ENCODE measurements at regions not wholly inside any gene's neighbourhood (a gene's known extent, or its start where the extent isn't known, plus 50 kb on each side); places are given as distances from the start of the nearest gene placed in this dataset.
"Not testable (repeated sequence)": the region's sequence is repeated elsewhere in the genome, so short reads cannot be mapped to it uniquely, and the experiment has no call there.

GRCh38 chr11:37929100-37929653 lies 1331.1 kb upstream of the RAG2 start:
- Histone ChIP-seq H3K36me3 (no peaks in the 10 kb centered on the region), H3K4me1 (replicated peaks) (no peaks in the 10 kb centered on the region), H3K27me3 (replicated peaks) (no peaks in the 10 kb centered on the region), H3K9me3 (replicated peaks) (no peaks in the 10 kb centered on the region), H3K4me3 (no peak overlapping the region), H3K27ac (no peak overlapping the region)
- DNase-seq (ENCODE audit: low read depth in 1 of 2, low spot score in 2 of 2), result no peak

- no peaks in the 10 kb centered on the region for H3K36me3 ChIP-seq
- no peak for DNase-seq (ENCODE audit: low read depth in 1 of 2, low spot score in 2 of 2)
- no peaks in the 10 kb centered on the region for H3K9me3 ChIP-seq (replicated peaks)
- no peaks in the 10 kb centered on the region for H3K27me3 ChIP-seq (replicated peaks)
- no peak overlapping the region for H3K27ac ChIP-seq
- H3K4me1 ChIP-seq (replicated peaks), result no peaks in the 10 kb centered on the region
- no peak overlapping the region for H3K4me3 ChIP-seq
These were observed 1328.7 kb upstream of the RAG2 start for GRCh38 chr11:37926772-37927171.

GRCh38 chr11:37916331-37916730 lies 1318.3 kb upstream of the RAG2 start:
- H3K4me1 ChIP-seq (replicated peaks), result no peaks in the 10 kb centered on the region
- no peak for DNase-seq (ENCODE audit: low read depth in 1 of 2, low spot score in 2 of 2)

GRCh38 chr11:37914859-37915258 lies 1316.8 kb upstream of the RAG2 start:
- Histone ChIP-seq H3K27ac (no peak overlapping the region), H3K36me3 (no peaks in the 10 kb centered on the region), H3K4me3 (no peak overlapping the region), H3K9me3 (replicated peaks) (no peaks in the 10 kb centered on the region), H3K4me1 (replicated peaks) (no peaks in the 10 kb centered on the region), H3K27me3 (replicated peaks) (no peaks in the 10 kb centered on the region)
- no peak for DNase-seq (ENCODE audit: low read depth in 1 of 2, low spot score in 2 of 2)

More at GRCh38 chr11:37916331-37916730, 1318.3 kb upstream of the RAG2 start:
- H3K27me3 ChIP-seq (replicated peaks), result no peaks in the 10 kb centered on the region
- no peak overlapping the region for H3K27ac ChIP-seq
- no peaks in the 10 kb centered on the region for H3K36me3 ChIP-seq
- no peak overlapping the region for H3K4me3 ChIP-seq
- no peaks in the 10 kb centered on the region for H3K9me3 ChIP-seq (replicated peaks)

- 0 out of 2 replicates have a peak, but pooled peaks cover 3% of the 10 kb centered on the region for H3K9me3 ChIP-seq (replicated peaks)
- no peaks in the 10 kb centered on the region for H3K4me1 ChIP-seq (replicated peaks)
- no peaks in the 10 kb centered on the region for H3K27me3 ChIP-seq (replicated peaks)
- no peak overlapping the region for H3K27ac ChIP-seq
- H3K4me3 ChIP-seq, result no peak overlapping the region
- H3K36me3 ChIP-seq, result no peaks in the 10 kb centered on the region
- DNase-seq (ENCODE audit: low read depth in 1 of 2, low spot score in 2 of 2), result no peak
These were observed 1310.1 kb upstream of the RAG2 start for GRCh38 chr11:37908219-37908548.

- no peaks in the 10 kb centered on the region for H3K4me1 ChIP-seq (replicated peaks)
- no peak overlapping the region for H3K4me3 ChIP-seq
- DNase-seq (ENCODE audit: low read depth in 1 of 2, low spot score in 2 of 2), result no peak
- no peak overlapping the region for H3K27ac ChIP-seq
- H3K36me3 ChIP-seq, result no peaks in the 10 kb centered on the region
- 0 out of 2 replicates have a peak, but pooled peaks cover 3% of the 10 kb centered on the region for H3K9me3 ChIP-seq (replicated peaks)
- H3K27me3 ChIP-seq (replicated peaks), result no peaks in the 10 kb centered on the region
These were observed 1309.6 kb upstream of the RAG2 start for GRCh38 chr11:37907436-37908218.

- no peaks in the 10 kb centered on the region for H3K27me3 ChIP-seq (replicated peaks)
- DNase-seq (ENCODE audit: low read depth in 1 of 2, low spot score in 2 of 2), result no peak
- no peak overlapping the region for H3K4me3 ChIP-seq
These were observed 1307.8 kb upstream of the RAG2 start for GRCh38 chr11:37905707-37906417.

GRCh38 chr11:37896016-37896415 lies 1298.0 kb upstream of the RAG2 start:
- DNase-seq (ENCODE audit: low read depth in 1 of 2, low spot score in 2 of 2), result no peak
- Histone ChIP-seq H3K27ac (no peak overlapping the region), H3K36me3 (no peaks in the 10 kb centered on the region), H3K4me3 (no peak overlapping the region), H3K4me1 (replicated peaks) (no peaks in the 10 kb centered on the region), H3K27me3 (replicated peaks) (no peaks in the 10 kb centered on the region), H3K9me3 (replicated peaks) (0 out of 2 replicates have a peak, but pooled peaks cover 3% of the 10 kb centered on the region)

More at GRCh38 chr11:37905707-37906417, 1307.8 kb upstream of the RAG2 start:
- no peak overlapping the region for H3K27ac ChIP-seq
- no peaks in the 10 kb centered on the region for H3K36me3 ChIP-seq
- H3K4me1 ChIP-seq (replicated peaks), result no peaks in the 10 kb centered on the region
- 0 out of 2 replicates have a peak, but pooled peaks cover 3% of the 10 kb centered on the region for H3K9me3 ChIP-seq (replicated peaks)

- DNase-seq (ENCODE audit: low read depth in 1 of 2, low spot score in 2 of 2), result no peak
- H3K9me3 ChIP-seq (replicated peaks), result no peaks in the 10 kb centered on the region
- H3K27me3 ChIP-seq (replicated peaks), result no peaks in the 10 kb centered on the region
- no peak overlapping the region for H3K4me3 ChIP-seq
- no peak overlapping the region for H3K27ac ChIP-seq
- H3K4me1 ChIP-seq (replicated peaks), result no peaks in the 10 kb centered on the region
- no peaks in the 10 kb centered on the region for H3K36me3 ChIP-seq
These were observed 1283.7 kb upstream of the RAG2 start for GRCh38 chr11:37881741-37882140.

GRCh38 chr11:37861671-37862070 lies 1263.6 kb upstream of the RAG2 start:
- no peaks in the 10 kb centered on the region for H3K27me3 ChIP-seq (replicated peaks)
- DNase-seq (ENCODE audit: low read depth in 1 of 2, low spot score in 2 of 2), result no peak
- no peak overlapping the region for H3K4me3 ChIP-seq
- H3K4me1 ChIP-seq (replicated peaks), result no peaks in the 10 kb centered on the region
- no peaks in the 10 kb centered on the region; the same call in 1 of the 2 replicates for H3K9me3 ChIP-seq (replicated peaks)
- no peak overlapping the region for H3K27ac ChIP-seq
- no peaks in the 10 kb centered on the region for H3K36me3 ChIP-seq

GRCh38 chr11:37858806-37859537 lies 1260.9 kb upstream of the RAG2 start:
- H3K4me1 ChIP-seq (replicated peaks); H3K9me3 ChIP-seq (replicated peaks); H3K4me3 ChIP-seq; H3K27me3 ChIP-seq (replicated peaks); H3K36me3 ChIP-seq; DNase-seq (ENCODE audit: low read depth in 1 of 2, low spot score in 2 of 2); H3K27ac ChIP-seq: not testable (repeated sequence)

GRCh38 chr11:37858398-37858797 lies 1260.4 kb upstream of the RAG2 start:
- no peak overlapping the region for H3K27ac ChIP-seq
- no peaks in the 10 kb centered on the region for H3K36me3 ChIP-seq
- no peak for DNase-seq (ENCODE audit: low read depth in 1 of 2, low spot score in 2 of 2)
- no peaks in the 10 kb centered on the region for H3K4me1 ChIP-seq (replicated peaks)
- H3K9me3 ChIP-seq (replicated peaks), result no peaks in the 10 kb centered on the region
- H3K27me3 ChIP-seq (replicated peaks), result no peaks in the 10 kb centered on the region
- H3K4me3 ChIP-seq, result no peak overlapping the region

GRCh38 chr11:37857726-37858125 lies 1259.7 kb upstream of the RAG2 start:
- no peaks in the 10 kb centered on the region for H3K36me3 ChIP-seq
- no peak for DNase-seq (ENCODE audit: low read depth in 1 of 2, low spot score in 2 of 2)
- H3K27me3 ChIP-seq (replicated peaks), result no peaks in the 10 kb centered on the region
- H3K9me3 ChIP-seq (replicated peaks), result no peaks in the 10 kb centered on the region
- H3K4me1 ChIP-seq (replicated peaks), result no peaks in the 10 kb centered on the region
- no peak overlapping the region for H3K27ac ChIP-seq
- no peak overlapping the region for H3K4me3 ChIP-seq

Measured in SJSA1 (cell line).